ENCODE measurements at regions not wholly inside any gene's neighbourhood (a gene's known extent, or its start where the extent isn't known, plus 50 kb on each side); places are given as distances from the start of the nearest gene placed in this dataset.

DNA sequence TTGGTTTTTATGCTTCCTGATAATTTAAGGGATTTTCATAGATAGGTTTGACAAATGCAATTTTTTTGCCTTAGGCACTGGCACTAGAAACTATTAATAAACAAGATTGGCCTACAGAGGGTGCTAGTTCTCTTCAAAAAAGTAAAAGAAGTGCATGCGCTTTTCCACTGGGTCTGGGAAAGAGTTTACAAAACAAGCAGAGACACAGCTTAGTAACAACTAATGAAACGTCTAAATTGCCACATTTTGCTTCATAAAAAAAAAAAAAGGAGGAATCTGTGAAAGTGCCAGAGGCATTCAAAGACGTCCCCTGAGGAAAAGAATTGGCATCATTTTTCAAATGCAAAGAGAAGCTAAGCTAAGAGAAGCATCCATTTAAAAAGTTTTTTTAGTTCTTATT lies 58.3 kb upstream of the EEA1 start:
- no peak overlapping the region for H3K4me3 ChIP-seq
- peak overlapping the region; percentile 39 for H3K27ac ChIP-seq
- H3K9me3 ChIP-seq = no peaks in the 10 kb centered on the region
- H3K27me3 ChIP-seq = no peaks in the 10 kb centered on the region
- intact Hi-C loops (cut with DNase I) = loop anchor here (5.0 kb wide), 2 partner anchors 410 to 430 kb away; no protein-coding TSS in a partner anchor
- TF ChIP-seq, protein P1, sequence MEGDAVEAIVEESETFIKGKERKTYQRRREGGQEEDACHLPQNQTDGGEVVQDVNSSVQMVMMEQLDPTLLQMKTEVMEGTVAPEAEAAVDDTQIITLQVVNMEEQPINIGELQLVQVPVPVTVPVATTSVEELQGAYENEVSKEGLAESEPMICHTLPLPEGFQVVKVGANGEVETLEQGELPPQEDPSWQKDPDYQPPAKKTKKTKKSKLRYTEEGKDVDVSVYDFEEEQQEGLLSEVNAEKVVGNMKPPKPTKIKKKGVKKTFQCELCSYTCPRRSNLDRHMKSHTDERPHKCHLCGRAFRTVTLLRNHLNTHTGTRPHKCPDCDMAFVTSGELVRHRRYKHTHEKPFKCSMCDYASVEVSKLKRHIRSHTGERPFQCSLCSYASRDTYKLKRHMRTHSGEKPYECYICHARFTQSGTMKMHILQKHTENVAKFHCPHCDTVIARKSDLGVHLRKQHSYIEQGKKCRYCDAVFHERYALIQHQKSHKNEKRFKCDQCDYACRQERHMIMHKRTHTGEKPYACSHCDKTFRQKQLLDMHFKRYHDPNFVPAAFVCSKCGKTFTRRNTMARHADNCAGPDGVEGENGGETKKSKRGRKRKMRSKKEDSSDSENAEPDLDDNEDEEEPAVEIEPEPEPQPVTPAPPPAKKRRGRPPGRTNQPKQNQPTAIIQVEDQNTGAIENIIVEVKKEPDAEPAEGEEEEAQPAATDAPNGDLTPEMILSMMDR (IDR thresholded peaks at IDR 0.05) = peak; percentile 39
- H3K9ac ChIP-seq (ENCODE audit: low read depth in 2 of 2, low read length in 2 of 2) = peak overlapping the region in 1 of 2 donors; percentile 59
- peaks cover 4% of the 10 kb centered on the region for H3K4me1 ChIP-seq
- H3K36me3 ChIP-seq = no peaks in the 10 kb centered on the region
- DNase-seq = peak; percentile 41

DNA sequence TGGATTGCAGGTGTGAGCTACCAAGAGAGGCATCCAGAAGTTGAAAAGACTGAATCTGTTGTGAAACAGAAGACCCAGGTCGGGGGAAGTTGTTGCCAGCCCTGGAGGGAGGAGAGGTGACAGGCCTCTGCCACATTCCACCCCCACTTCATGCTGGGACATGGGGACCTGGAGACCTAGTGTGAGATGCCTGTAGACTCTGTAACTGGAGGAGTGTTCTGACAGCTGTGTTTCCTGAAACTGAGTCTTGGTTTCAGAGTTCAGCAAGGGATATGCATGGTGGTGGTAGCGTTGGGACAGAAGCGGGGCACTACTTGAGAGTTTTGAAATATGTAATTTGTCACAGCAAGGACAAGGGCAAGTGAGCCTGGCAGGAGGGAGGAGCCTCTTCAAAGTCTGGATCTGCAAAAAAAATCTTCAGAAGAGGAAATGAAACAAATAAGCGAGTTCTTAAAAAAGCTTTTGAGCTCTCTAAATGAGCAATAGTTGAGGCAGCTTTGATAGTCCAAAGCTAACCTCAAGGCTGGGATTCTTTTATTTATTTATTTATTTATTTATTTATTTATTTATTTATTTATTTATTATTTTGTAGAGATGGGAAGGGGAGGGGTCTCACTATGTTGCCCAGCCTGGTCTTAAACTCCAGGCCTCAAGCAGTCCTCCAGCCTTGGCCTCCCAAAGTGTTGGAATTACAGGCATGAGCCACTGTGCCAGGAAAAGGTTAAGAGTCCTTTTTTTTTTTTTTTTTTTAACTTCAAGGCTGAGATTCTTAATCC lies 58.9 kb upstream of the EEA1 start:
- Histone ChIP-seq H3K27ac (peak overlapping the region; percentile 39), H3K4me1 (peaks cover 4% of the 10 kb centered on the region), H3K4me3 (no peak overlapping the region), H3K27me3 (no peaks in the 10 kb centered on the region), H3K36me3 (no peaks in the 10 kb centered on the region), H3K9me3 (no peaks in the 10 kb centered on the region), H3K9ac (ENCODE audit: low read depth in 2 of 2, low read length in 2 of 2) (peak overlapping the region in 1 of 2 donors; percentile 59)
- intact Hi-C loops (cut with DNase I) = loop anchor here (5.0 kb wide), 2 partner anchors 409 to 429 kb away; no protein-coding TSS in a partner anchor
- no peak for DNase-seq
- TF ChIP-seq, protein P1 (IDR thresholded peaks at IDR 0.05) = no peak

DNA sequence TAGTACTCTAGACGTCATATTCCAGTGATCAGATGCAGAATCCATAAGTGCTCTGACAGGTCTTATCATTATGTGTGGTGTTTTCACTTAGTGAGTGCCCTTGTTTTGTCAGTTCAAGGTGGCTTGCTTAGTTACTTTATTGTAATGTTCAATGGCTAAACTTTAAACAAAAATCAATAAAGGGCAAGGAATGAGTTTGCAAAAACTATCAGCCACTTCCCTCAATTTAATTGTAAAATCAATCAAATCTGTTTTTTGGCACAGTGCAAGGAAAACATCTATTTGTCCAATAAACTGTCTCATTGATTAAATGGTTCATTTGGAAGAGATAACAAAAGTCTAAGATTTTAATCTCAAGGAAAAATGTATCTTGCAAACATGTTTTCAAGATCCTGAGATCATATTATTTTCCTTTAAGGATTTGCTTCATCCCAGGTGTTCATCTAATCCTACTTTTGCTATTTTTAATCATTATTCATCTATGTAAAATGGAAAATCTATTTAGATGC lies 59.6 kb upstream of the EEA1 start:
- H3K4me1 ChIP-seq = peaks cover 4% of the 10 kb centered on the region
- no peak for DNase-seq
- no peak overlapping the region for H3K9ac ChIP-seq (ENCODE audit: low read depth in 2 of 2, low read length in 2 of 2)
- H3K36me3 ChIP-seq = no peaks in the 10 kb centered on the region
- TF ChIP-seq, protein P1 (IDR thresholded peaks at IDR 0.05) = no peak
- intact Hi-C loops (cut with DNase I) = loop anchor here (5.0 kb wide), 2 partner anchors 409 to 429 kb away; no protein-coding TSS in a partner anchor
- H3K27me3 ChIP-seq = no peaks in the 10 kb centered on the region
- no peaks in the 10 kb centered on the region for H3K9me3 ChIP-seq
- H3K27ac ChIP-seq = no peak overlapping the region
- H3K4me3 ChIP-seq = no peak overlapping the region

DNA sequence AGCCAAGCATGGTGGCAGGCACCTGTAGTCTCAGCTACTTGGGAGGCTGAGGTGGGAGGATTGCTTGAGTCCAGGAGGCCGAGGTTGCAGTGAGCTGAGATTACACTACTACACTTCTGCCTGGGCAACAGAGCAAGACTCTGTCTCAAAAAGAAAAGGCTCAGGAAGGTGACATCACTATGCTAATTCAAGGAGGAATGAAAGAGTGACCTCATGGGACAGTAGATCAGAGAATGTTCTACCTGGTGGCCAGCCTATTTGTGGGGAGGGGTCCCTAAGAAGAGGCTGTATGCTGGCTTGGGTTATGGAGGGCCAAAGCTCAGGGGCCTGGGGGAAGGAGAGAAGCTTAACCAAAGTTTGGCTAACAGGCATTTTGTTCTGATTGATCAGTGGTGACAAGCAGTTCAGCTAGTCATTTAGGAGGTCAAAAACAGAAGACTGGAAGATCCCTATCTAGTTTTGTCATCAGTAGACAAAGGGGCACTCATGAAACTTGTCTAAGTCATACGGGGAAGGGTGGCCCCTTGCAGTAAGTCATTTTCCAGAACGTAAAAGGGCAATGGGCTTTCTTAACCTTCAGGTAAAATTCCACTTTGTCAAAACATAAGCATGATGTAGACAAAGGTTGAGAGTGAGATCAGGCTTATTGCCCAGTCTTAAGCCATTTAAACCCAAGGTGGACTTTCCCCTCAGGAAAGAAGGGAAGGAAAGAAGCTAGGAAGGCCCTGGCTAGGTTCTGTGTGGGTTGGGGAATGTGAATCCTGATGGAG lies 60.8 kb upstream of the EEA1 start:
- Histone ChIP-seq H3K4me3 (no peak overlapping the region), H3K4me1 (peaks cover 4% of the 10 kb centered on the region), H3K9ac (ENCODE audit: low read depth in 2 of 2, low read length in 2 of 2) (no peak overlapping the region), H3K27ac (no peak overlapping the region), H3K9me3 (no peaks in the 10 kb centered on the region), H3K36me3 (no peaks in the 10 kb centered on the region), H3K27me3 (no peaks in the 10 kb centered on the region)
- intact Hi-C loops (cut with DNase I) = loop anchor here (5.0 kb wide), 2 partner anchors 407 to 427 kb away; no protein-coding TSS in a partner anchor
- TF ChIP-seq, protein P1 (IDR thresholded peaks at IDR 0.05) = no peak
- no peak for DNase-seq

DNA sequence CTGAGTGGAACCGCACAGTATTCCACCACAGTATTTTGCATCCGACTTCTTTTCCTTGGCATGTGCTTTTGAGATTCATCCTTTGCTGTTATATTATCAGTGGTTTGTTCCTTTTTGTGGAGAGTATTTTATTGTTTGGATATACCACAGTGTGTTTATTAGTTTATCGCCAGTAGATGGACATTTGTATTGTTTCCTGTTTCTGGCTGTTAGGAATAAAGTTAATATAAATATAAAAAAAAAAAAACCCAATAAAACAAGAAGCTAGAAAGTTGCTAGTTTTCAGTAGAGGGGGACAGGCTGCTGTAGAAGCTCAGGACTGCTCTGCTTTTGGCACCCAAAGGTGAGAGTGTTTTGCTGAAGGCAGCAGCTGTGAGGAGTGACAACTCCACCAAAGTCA lies 62.0 kb upstream of the EEA1 start:
- Histone ChIP-seq H3K9ac (ENCODE audit: low read depth in 2 of 2, low read length in 2 of 2) (no peak overlapping the region), H3K4me1 (peaks cover 4% of the 10 kb centered on the region), H3K27ac (no peak overlapping the region), H3K27me3 (no peaks in the 10 kb centered on the region), H3K4me3 (no peak overlapping the region), H3K9me3 (no peaks in the 10 kb centered on the region), H3K36me3 (no peaks in the 10 kb centered on the region)
- DNase-seq = no peak
- TF ChIP-seq, protein P1 (IDR thresholded peaks at IDR 0.05) = no peak
- intact Hi-C loops (cut with DNase I) = no loop called here
